Lower leg skin (tissue), 4 donors: ENCODE measurements at regions not wholly inside any gene's neighbourhood (a gene's known extent, or its start where the extent isn't known, plus 50 kb on each side); places are given as distances from the start of the nearest gene placed in this dataset.

Experiments used
- DNase-seq, 2 donors: peaks; one replicate each; pipeline ENCODE4 v3.0.0-alpha.2; 2019; ENCODE audit warnings: low spot score in 2 of 2
- H3K4me3 ChIP-seq: fragments of 200-600 bp; sonication (generic); 2 replicates; pipeline ENCODE4 v1.5.1; 2017; ENCODE audit warnings: mild to moderate bottlenecking, low read depth; ENCODE audit not compliant: poor library complexity, severe bottlenecking
- POLR2A ChIP-seq, 2 donors: fragments of 450-650 bp; IDR thresholded peaks; one replicate each; pipeline ENCODE4 v1.6.1; 2016 to 2017; ENCODE audit warnings: antibody characterized with exemption in 2 of 2, mild to moderate bottlenecking in 1 of 2, moderate library complexity in 1 of 2
- WGBS, 2 donors: methylation state at CpG; one replicate each; pipeline ENCODE4 v1.1.5; 2018; 5-methylcytosine and 5-hydroxymethylcytosine counted together
- intact Hi-C: fragments of 100-400 bp; cut with DNase I; formaldehyde crosslinking; loops from one replicate; pipeline ENCODE4 v1.15.0; 2023; ENCODE audit warnings: low total_unique reads
- TF ChIP-seq, protein P1 (sequence below), 3 donors: fragments of 450-650 bp; IDR thresholded peaks; one replicate each; pipeline ENCODE4 v1.5.1; 2016; ENCODE audit warnings: antibody characterized with exemption in 3 of 3, mild to moderate bottlenecking in 3 of 3, moderate library complexity in 2 of 3

DNA sequence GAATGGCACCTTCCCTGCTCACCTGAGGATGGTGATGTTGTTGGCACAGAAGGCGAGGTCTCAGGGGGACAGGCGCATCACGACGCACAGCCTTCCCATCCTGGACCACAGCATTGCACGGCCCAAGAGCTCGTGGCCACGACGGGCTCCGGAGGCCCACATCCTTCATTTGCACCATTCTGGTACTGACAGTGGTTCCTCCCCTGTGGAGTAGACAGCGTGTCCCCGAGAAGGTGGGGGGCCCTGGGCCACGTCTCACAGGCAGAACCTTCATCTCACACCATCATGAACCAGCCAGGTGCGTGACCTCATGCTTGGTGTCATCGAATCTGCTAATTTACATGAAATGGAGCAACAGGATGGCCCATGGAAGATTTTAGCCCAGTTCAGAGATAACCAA, 180.0 kb downstream of the CTTN start:
- intact Hi-C loops: no loop called here
- no peak overlapping the region for H3K4me3 ChIP-seq
- DNase-seq: no peak
- 89 to 90% methylated on average over 14 of the region's 14 CpGs for WGBS, 2 donors
- TF ChIP-seq, protein P1, sequence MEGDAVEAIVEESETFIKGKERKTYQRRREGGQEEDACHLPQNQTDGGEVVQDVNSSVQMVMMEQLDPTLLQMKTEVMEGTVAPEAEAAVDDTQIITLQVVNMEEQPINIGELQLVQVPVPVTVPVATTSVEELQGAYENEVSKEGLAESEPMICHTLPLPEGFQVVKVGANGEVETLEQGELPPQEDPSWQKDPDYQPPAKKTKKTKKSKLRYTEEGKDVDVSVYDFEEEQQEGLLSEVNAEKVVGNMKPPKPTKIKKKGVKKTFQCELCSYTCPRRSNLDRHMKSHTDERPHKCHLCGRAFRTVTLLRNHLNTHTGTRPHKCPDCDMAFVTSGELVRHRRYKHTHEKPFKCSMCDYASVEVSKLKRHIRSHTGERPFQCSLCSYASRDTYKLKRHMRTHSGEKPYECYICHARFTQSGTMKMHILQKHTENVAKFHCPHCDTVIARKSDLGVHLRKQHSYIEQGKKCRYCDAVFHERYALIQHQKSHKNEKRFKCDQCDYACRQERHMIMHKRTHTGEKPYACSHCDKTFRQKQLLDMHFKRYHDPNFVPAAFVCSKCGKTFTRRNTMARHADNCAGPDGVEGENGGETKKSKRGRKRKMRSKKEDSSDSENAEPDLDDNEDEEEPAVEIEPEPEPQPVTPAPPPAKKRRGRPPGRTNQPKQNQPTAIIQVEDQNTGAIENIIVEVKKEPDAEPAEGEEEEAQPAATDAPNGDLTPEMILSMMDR (IDR thresholded peaks at IDR 0.05): no peak
- no peak for TF ChIP-seq POLR2A (IDR thresholded peaks at IDR 0.05)

DNA sequence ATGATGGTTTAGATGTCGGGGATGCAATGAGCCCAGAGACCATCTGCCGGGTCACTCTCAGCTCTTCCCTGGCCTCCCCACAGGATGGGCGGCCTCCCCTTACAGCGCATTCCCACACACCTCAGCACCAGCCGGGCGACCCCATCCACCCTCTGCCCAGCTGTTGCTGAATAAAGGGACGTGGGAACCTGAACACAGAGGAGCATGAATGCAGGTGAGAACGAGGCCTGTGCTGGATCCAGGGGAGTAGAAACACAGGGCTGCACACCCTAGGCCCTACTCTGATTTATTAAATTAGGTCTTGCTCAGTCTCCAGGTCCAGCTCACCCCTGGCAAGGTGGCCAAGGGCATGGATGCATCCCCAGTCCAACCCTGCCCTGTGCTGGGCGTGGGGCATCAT, 180.5 kb downstream of the CTTN start:
- TF ChIP-seq POLR2A (IDR thresholded peaks at IDR 0.05): no peak
- TF ChIP-seq, protein P1 (IDR thresholded peaks at IDR 0.05): no peak
- no peak for DNase-seq
- whole genome bisulfite sequencing, 2 donors: 89 to 93% methylated on average over 9 of the region's 9 CpGs
- intact Hi-C loops: no loop called here
- H3K4me3 ChIP-seq: no peak overlapping the region

DNA sequence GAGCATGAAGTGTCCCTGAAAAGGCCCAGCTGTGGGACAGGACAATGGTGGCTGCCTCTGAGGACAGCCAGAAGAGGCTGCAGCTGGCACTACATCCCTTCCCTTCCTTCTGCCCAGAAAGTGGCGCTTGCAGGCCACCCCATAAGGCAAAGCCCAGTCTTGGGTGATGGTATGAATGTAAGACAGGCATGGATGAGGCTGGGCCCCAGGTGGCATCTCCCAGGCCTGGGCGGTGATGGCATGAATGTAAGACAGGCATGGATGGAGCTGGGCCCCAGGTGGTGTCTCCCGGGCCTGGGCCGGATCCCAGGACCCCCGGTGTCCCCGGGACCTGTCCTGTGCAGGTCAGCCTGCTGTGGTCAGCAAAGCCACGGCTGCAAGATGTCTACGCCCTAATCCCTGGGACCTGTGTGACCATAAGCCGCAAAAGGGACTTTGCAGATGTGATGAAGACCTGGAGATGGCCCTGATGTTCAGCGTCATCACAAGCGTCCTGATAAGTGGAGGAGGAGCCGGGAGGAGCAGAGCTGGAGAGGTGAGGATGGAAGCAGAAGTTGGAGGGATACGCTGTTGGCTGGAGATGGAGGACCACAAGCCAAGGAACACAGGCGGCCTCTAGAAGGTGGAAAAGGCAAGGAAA, 181.1 kb downstream of the CTTN start:
- intact Hi-C loops: no loop called here
- TF ChIP-seq POLR2A (IDR thresholded peaks at IDR 0.05): no peak
- TF ChIP-seq, protein P1 (IDR thresholded peaks at IDR 0.05): no peak
- no peak for DNase-seq
- H3K4me3 ChIP-seq: no peak overlapping the region
- 86 to 95% methylated on average over 11 to 12 of the region's 14 CpGs for WGBS, 2 donors

DNA sequence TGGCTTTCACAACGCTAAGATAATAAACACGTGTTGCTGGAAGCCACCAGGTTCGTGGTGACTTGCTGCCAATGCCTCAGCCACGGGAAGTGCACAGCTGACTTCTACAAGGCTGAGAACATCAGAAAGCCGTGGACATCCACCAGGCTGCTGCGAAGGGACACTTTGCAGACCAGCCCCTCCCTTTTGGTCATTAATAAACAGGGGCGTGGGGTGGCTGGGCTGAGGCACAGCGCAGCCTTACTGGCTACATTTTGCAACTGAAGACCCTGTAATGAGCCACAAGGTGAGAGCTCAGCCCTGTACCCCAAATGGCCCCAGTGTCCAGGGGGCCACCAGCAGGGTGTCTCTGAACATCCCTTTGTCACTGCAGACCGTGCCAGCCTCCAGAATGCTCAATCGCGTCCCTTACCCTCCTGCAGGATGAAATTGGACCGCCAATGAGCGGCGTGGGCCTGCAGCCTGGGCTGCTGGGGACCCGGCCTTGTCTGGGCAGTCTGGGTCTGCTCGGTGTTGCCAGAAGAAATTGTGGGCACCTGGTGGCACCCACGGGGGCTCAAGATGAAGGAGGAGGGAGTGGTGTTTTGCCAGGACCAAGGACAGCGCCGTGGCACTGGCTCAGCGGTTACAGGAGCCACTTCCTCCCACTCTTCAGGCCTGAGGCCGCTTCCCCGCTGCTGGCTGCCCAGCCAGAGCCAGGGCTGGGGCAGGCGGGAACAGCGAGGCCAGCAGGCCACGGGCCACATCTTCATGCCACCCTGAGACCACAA, 181.9 kb downstream of the CTTN start:
- WGBS, 2 donors: 69 to 77% methylated on average over 22 to 25 of the region's 25 CpGs

DNA sequence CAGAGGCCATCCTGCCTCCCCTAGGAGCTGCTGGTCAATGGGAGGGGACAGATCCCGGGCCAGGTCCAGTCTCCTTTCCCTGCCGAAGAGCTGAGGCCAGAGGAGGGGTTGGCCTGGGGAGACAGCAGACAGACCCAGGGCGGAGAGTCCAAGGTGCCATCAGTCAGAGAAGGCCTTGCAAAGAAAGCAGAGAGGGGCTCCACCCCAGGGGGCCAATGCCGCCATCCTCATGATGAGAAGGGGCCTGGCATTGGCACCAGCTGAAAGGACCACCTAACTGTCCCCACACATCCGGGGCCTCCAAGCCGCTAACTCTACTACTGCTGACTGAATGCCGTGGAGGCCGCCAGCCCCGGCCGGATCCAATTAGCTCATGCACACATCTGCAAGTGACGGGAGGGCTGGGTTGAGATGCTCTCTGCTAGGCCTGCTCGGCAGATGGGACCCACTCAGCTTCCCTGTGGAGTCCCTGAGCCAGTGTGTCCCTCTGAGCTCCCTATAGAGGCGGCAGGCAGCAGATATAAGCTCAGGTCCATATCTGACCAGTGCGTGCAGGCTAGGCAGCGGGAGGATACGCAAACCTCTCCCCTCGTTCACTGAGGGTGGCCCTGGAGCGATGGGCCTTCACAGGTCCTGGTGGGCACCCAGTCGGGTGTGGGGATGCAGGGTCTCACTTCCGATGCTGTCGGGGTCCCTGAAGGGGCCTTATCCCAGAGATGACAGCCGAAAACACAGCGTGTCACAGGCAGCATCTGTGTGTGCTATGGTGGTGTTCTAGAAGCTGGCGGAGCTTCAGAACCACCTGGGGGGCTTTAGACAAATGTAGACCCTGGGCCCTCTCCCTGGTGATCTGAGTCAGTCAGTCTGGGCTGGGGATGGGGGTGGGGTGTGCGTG, 183.9 kb downstream of the CTTN start:
- no peak for DNase-seq
- intact Hi-C loops: no loop called here
- TF ChIP-seq, protein P1 (IDR thresholded peaks at IDR 0.05): no peak
- TF ChIP-seq POLR2A (IDR thresholded peaks at IDR 0.05): no peak
- no peak overlapping the region for H3K4me3 ChIP-seq
- 73 to 74% methylated on average over 25 of the region's 25 CpGs for WGBS, 2 donors

More for the DNA sequence above, 181.9 kb downstream of the CTTN start:
- intact Hi-C loops: no loop called here
- no peak for DNase-seq
- no peak overlapping the region for H3K4me3 ChIP-seq
- TF ChIP-seq POLR2A (IDR thresholded peaks at IDR 0.05): no peak
- TF ChIP-seq, protein P1 (IDR thresholded peaks at IDR 0.05): no peak
